Activated gamma-delta T cell treated with Interleukin-2 at 50 U/mL for 16 hours (primary cell): ENCODE measurements at regions not wholly inside any gene's neighbourhood (a gene's known extent, or its start where the extent isn't known, plus 50 kb on each side); places are given as distances from the start of the nearest gene placed in this dataset.

Source experiments
- DNase-seq: peaks from one replicate; pipeline ENCODE4 v3.0.0-alpha.2; 2020

DNA sequence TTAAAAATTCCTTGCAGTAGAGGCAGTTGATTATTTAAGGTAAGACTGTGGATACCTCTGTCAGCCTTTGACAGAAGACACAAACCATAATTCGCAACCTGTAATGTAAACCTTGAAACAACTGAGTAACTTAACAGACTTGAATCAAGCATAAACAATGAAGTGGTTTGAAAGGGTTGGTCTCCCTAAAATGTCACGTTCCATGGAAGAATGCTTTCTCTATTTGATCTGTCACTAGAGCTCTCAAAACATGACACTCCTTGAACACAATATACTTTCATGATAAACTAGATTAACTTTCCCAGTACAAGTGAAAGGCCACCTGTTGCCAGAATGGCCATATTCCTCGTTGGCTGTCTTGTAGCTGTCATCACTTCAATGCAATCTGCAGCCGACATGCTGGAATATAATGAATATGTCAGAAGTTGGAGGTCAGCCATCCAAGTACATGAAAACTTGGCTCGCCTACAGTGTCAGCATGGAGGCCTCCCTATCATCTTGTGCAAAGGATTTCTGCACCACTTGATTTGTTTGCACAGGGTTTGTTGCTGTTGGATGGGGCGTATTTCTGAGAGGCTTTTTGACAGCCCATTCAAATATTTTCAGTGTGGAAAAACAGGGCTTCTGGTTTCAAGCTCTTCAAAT lies 228.0 kb downstream of the TLE4 start:
- no peak for DNase-seq

DNA sequence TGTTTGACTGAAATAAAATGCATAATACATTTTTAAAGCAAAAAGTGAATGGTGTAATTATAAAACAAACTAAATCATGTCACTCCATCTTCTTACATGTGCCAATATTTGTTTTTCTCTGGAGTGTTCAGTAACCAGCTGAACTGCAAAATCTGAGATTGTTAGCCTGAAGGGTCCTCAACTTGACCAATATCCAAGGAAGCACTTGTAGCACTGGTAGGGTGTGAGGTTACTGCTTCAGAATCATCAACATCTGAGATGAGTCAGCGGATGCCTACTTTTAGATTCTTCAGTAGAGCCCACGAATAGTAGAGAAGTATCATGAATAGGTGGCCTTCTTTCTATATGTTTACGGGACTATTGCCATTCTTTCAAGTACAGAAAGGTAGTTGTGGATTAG lies 226.7 kb downstream of the TLE4 start:
- DNase-seq, result no peak

DNA sequence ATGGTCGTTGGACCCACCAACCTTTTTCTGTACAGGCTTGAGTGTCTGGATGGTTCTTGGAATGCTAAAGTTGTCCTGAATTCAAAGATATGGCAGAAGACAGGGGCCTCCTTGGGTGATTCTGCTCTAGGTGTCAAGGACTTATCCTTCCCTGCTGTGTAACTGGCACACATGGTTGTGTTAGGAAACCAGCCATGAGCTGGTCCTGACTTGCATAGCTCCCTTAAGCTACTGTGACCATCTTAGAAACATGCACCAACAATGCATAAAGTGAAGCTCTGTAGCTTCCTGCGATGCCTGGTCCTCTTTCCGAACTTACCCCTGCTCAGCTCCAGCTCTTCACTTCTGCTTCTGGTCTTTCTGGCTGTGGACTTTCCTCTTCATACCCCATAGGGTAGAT lies 224.6 kb downstream of the TLE4 start:
- DNase-seq, result no peak

- no peak for DNase-seq
These were observed 216.9 kb downstream of the TLE4 start for GRCh38 chr9:79788662-79789061.

- DNase-seq, result no peak
These were observed 209.5 kb downstream of the TLE4 start for GRCh38 chr9:79781263-79781662.

DNA sequence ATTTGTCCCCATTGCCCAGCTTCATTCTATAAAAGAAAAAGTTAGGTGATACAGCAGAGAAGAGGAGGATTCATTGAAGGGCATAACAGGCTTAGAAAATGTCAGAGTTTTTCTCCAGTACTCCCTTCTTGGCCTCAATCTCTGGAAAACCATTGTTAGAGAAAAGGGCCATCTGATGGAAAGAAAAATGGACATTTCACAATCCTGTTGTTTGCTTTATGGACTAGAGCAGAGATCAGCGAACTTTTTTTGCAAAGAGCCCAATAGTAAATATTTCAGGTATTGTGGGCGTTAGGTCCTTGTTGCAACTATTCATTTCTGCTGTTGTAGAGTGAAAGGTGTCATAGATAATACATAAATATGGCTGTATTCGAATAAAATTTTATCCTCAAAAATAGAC lies 208.8 kb downstream of the TLE4 start:
- DNase-seq, result no peak

GRCh38 chr9:79779901-79780300 lies 208.1 kb downstream of the TLE4 start:
- DNase-seq, result no peak

DNA sequence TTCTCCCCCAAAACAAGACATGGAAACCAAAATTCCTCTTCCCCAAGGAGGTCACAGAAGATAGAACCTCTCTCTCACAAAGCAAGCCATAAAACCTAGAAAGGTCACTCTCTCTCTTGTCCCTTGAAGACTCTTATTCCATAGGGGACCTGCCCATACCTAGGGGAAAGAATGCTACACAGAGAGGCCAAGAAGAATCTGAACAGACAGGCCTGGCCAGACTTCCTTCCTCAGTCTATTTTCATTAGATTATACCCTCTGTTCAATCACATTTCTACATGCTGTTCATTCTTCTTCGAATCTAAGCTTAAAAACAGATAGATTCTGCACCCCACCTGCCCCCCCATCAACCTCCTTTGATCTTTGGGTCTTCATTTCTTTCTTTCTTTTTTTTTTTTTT lies 206.8 kb downstream of the TLE4 start:
- no peak for DNase-seq

GRCh38 chr9:79776581-79776980 lies 204.8 kb downstream of the TLE4 start:
- DNase-seq, result no peak
